IPS-NIHi7 (cell line): ENCODE measurements at regions not wholly inside any gene's neighbourhood (a gene's known extent, or its start where the extent isn't known, plus 50 kb on each side); places are given as distances from the start of the nearest gene placed in this dataset.

Experiments
- DNase-seq: peaks from one replicate; pipeline ENCODE4 v3.0.0; 2012; ENCODE audit warnings: mixed read lengths; ENCODE audit errors: extremely low spot score

- no peak for DNase-seq
These were observed 164.1 kb downstream of the GASK1B start for GRCh38 chr4:158008551-158009218.

- DNase-seq, result no peak
These were observed 165.3 kb downstream of the GASK1B start for GRCh38 chr4:158007566-158007965.

- no peak for DNase-seq
These were observed 165.8 kb downstream of the GASK1B start for GRCh38 chr4:158006990-158007389.

- DNase-seq, result no peak
These were observed 167.8 kb downstream of the GASK1B start for GRCh38 chr4:158005021-158005420.

GRCh38 chr4:158004101-158004500, 168.7 kb downstream of the GASK1B start:
- no peak for DNase-seq

GRCh38 chr4:158003212-158003611, 169.6 kb downstream of the GASK1B start:
- DNase-seq, result no peak

GRCh38 chr4:158002173-158002572, 170.7 kb downstream of the GASK1B start:
- no peak for DNase-seq

- no peak for DNase-seq
These were observed 171.1 kb downstream of the GASK1B start for GRCh38 chr4:158001756-158002155.

- DNase-seq, result no peak
These were observed 173.1 kb downstream of the GASK1B start for GRCh38 chr4:157999723-158000122.

GRCh38 chr4:157997296-157997695, 175.5 kb downstream of the GASK1B start:
- no peak for DNase-seq

GRCh38 chr4:157996061-157997028, 176.5 kb downstream of the GASK1B start:
- DNase-seq, result no peak

- no peak for DNase-seq
These were observed 178.0 kb downstream of the GASK1B start for GRCh38 chr4:157994863-157995262.

GRCh38 chr4:157992948-157993839, 179.6 kb downstream of the GASK1B start:
- DNase-seq, result no peak

GRCh38 chr4:157992038-157992705, 180.7 kb downstream of the GASK1B start:
- peak; percentile 16 for DNase-seq

- no peak for DNase-seq
These were observed 184.2 kb downstream of the GASK1B start for GRCh38 chr4:157988641-157989040.

- no peak for DNase-seq
These were observed 188.4 kb downstream of the GASK1B start for GRCh38 chr4:157984285-157984911.

GRCh38 chr4:157983300-157983699, 189.5 kb downstream of the GASK1B start:
- DNase-seq, result no peak

GRCh38 chr4:157980158-157980557, 192.7 kb downstream of the GASK1B start:
- DNase-seq, result no peak

- peak; percentile 72 for DNase-seq
These were observed 194.0 kb downstream of the GASK1B start for GRCh38 chr4:157978680-157979361.

- DNase-seq, result no peak
These were observed 195.7 kb downstream of the GASK1B start for GRCh38 chr4:157977086-157977485.
